ENCODE measurements at regions not wholly inside any gene's neighbourhood (a gene's known extent, or its start where the extent isn't known, plus 50 kb on each side); places are given as distances from the start of the nearest gene placed in this dataset.

DNA sequence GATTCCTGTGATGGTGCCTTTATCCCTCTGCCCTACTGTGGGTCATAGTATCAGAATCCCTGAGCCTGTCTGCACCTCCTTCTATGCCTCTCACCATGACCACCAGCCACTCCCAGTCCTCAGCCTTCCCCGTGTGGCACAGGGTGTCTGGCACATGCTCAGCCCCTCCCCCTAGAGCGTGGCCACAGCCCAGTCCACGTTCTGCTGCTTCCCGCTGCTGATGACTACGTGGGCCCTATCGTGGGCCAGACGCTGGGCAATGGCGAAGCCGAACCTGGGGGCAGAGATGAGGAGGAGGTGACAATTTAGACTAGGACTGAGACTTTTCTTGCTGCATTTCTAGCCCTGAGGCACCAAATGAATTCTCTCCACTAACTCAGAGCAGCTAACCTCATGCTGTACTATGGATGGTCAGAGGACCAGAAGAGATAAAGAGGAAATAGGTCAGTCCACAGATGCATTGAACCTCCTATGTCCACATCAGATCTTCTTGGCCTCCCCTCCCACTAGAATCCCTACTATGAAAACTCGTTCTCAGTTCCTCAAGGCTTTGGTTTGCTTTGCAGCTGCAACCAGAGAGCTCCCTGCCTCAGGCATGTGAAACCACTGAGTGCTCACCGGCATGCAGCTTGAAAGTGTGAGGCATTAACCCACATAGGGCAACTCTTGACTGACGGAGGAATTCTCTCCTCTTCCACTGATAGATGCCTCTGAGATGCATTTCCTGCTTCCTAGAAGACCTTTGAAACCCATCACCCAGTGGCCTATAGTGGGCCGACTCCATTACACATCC, 126.3 kb upstream of the DHRS4 start:
- no peaks in the 10 kb centered on the region for H3K36me3 Mint-ChIP-seq
- H3K4me3 Mint-ChIP-seq, result no peak overlapping the region
- no peak for DNase-seq (ENCODE audit: low spot score in 2 of 2, unreplicated experiment in 2 of 2)
- H3K27ac Mint-ChIP-seq, result no peak overlapping the region
- H3K4me1 Mint-ChIP-seq, result no peaks in the 10 kb centered on the region
- H3K27me3 Mint-ChIP-seq (ENCODE audit: low read depth), result no peaks in the 10 kb centered on the region
- TF ChIP-seq, protein P1, sequence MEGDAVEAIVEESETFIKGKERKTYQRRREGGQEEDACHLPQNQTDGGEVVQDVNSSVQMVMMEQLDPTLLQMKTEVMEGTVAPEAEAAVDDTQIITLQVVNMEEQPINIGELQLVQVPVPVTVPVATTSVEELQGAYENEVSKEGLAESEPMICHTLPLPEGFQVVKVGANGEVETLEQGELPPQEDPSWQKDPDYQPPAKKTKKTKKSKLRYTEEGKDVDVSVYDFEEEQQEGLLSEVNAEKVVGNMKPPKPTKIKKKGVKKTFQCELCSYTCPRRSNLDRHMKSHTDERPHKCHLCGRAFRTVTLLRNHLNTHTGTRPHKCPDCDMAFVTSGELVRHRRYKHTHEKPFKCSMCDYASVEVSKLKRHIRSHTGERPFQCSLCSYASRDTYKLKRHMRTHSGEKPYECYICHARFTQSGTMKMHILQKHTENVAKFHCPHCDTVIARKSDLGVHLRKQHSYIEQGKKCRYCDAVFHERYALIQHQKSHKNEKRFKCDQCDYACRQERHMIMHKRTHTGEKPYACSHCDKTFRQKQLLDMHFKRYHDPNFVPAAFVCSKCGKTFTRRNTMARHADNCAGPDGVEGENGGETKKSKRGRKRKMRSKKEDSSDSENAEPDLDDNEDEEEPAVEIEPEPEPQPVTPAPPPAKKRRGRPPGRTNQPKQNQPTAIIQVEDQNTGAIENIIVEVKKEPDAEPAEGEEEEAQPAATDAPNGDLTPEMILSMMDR (IDR thresholded peaks at IDR 0.05; ENCODE audit: unreplicated experiment), result no peak
- H3K9me3 Mint-ChIP-seq, result peaks cover 41% of the 10 kb centered on the region

DNA sequence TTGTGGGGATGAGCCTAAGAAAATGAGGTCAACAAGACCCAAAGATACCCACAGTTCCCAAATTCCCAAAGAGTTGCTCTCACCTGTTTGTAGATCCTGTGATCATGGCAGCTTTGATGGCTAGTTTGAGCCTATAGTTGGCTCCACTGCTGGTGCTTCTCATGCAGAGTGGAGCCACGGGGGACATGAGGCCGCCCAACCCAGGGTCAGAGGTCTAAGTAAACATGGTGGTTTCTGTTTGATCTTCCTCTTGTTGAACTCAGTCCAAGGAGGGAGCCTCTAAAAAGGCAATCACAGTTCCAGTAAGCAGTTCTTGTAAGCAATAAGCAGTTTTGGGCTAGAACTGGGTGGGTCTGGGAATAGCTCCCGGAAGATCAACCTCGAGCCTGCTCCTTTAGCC, 125.6 kb upstream of the DHRS4 start:
- Mint-ChIP-seq H3K27me3 (ENCODE audit: low read depth) (no peaks in the 10 kb centered on the region), H3K4me1 (no peaks in the 10 kb centered on the region), H3K9me3 (peaks cover 38% of the 10 kb centered on the region), H3K27ac (no peak overlapping the region), H3K4me3 (no peak overlapping the region), H3K36me3 (no peaks in the 10 kb centered on the region)
- no peak for DNase-seq (ENCODE audit: low spot score in 2 of 2, unreplicated experiment in 2 of 2)
- TF ChIP-seq, protein P1 (IDR thresholded peaks at IDR 0.05; ENCODE audit: unreplicated experiment), result no peak

DNA sequence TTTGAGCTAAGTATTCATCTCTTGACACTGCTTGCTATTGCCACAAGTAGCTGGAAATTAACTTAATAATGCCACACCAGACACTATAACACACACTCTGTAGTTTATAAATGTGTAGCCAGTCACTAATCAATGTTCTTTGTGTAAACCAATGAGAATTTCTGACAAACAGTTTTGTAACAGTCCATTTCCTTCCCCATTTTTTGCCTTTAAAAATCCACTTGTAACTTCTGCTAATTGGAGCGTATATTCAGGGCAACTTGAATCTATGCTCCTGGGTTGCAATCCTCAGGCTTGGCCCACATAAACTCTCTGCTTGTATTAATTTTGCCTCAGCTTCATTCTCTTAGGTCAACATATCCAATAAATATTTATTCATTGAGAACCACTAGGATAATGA, 125.0 kb upstream of the DHRS4 start:
- Mint-ChIP-seq H3K4me3 (no peak overlapping the region), H3K27me3 (ENCODE audit: low read depth) (no peaks in the 10 kb centered on the region), H3K9me3 (peaks cover 38% of the 10 kb centered on the region), H3K36me3 (no peaks in the 10 kb centered on the region), H3K27ac (no peak overlapping the region), H3K4me1 (no peaks in the 10 kb centered on the region)
- DNase-seq (ENCODE audit: low spot score in 2 of 2, unreplicated experiment in 2 of 2), result no peak
- TF ChIP-seq, protein P1 (IDR thresholded peaks at IDR 0.05; ENCODE audit: unreplicated experiment), result no peak

DNA sequence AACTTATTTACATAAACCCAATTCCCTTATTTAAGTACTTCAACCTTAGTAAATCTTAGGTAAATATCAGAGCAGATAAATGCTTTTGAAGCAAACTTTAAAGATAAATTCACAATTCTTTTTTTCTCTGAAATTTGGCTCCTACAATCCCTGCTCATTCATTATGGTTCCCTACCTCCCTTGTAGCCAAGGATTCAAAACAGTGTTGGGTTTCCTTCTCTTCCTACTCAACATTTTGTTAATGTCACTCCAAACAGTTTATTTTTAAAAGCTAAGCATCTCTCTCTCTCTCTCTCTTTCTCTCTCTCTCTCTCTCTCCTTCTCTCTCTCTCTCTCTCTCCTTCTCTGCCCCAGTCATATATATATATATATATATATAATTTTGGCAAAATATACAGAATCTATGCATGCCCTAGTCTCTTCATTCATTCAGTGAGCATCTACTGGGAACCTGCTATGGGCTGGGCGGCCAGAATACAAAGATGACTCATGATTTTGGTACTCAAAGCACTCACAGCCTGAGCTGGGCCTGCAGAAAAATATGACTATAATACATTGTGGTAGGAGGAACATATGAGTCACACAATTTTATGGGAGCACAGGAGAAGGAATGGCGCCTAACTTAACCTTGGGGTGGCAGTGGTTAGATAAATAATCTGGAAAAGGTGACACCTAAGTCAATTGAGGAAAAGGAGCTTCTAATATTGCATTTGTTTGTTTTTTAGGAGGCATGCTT, 123.7 kb upstream of the DHRS4 start:
- H3K4me3 Mint-ChIP-seq, result no peak overlapping the region
- DNase-seq (ENCODE audit: low spot score in 2 of 2, unreplicated experiment in 2 of 2), result no peak
- H3K27ac Mint-ChIP-seq, result no peak overlapping the region

DNA sequence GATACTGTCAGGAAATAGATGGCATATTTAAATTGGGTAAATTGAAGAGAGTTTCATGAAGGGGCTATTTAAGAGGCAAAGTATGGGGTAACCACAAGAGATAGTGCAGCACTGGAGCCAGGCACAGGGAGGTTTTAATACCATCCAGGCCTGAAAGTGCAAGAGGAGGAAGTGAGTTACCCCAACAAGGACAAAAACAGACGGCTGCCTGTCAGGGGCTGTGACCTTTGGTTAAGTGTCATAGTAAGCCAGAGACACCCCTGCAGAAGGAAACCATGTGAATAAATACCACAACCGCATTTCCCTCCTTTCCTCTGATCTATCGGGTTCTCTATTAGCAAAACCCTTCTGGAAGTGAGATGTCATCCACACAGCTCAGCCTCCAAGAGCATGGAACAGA, 122.0 kb upstream of the DHRS4 start:
- no peak overlapping the region for H3K4me3 Mint-ChIP-seq
- no peaks in the 10 kb centered on the region for H3K4me1 Mint-ChIP-seq
- no peak for DNase-seq (ENCODE audit: low spot score in 2 of 2, unreplicated experiment in 2 of 2)
- no peak overlapping the region for H3K27ac Mint-ChIP-seq
- H3K9me3 Mint-ChIP-seq, result peaks cover 38% of the 10 kb centered on the region
- TF ChIP-seq, protein P1 (IDR thresholded peaks at IDR 0.05; ENCODE audit: unreplicated experiment), result no peak
- H3K36me3 Mint-ChIP-seq, result no peaks in the 10 kb centered on the region
- H3K27me3 Mint-ChIP-seq (ENCODE audit: low read depth), result no peaks in the 10 kb centered on the region

More for the DNA sequence above, 123.7 kb upstream of the DHRS4 start:
- TF ChIP-seq, protein P1 (IDR thresholded peaks at IDR 0.05; ENCODE audit: unreplicated experiment), result no peak
- H3K36me3 Mint-ChIP-seq, result no peaks in the 10 kb centered on the region
- H3K4me1 Mint-ChIP-seq, result no peaks in the 10 kb centered on the region
- H3K27me3 Mint-ChIP-seq (ENCODE audit: low read depth), result no peaks in the 10 kb centered on the region
- H3K9me3 Mint-ChIP-seq, result peaks cover 34% of the 10 kb centered on the region

All from mesothelial cell of epicardium (in vitro differentiated cells).